Astrocyte (in vitro differentiated cells and primary cell): ENCODE measurements at regions not wholly inside any gene's neighbourhood (a gene's known extent, or its start where the extent isn't known, plus 50 kb on each side); places are given as distances from the start of the nearest gene placed in this dataset.

Source experiments
- CTCF ChIP-seq: IDR thresholded peaks from 2 replicates; pipeline ENCODE4 v1.5.1; 2011; ENCODE audit warnings: low read depth, mild to moderate bottlenecking, inconsistent platforms, low read length, moderate library complexity; ENCODE audit not compliant: insufficient read depth
- EZH2 ChIP-seq: IDR thresholded peaks from 2 replicates; pipeline ENCODE4 v1.6.1; 2012; ENCODE audit warnings: mild to moderate bottlenecking, low read length, inconsistent platforms; ENCODE audit not compliant: insufficient read depth

GRCh38 chr22:48488611-48489511 is 1338.8 kb downstream of the BRD1 start:
- no peak for TF ChIP-seq CTCF
- peak; percentile 16 for TF ChIP-seq EZH2
